Neural crest cell (in vitro differentiated cells): ENCODE measurements at regions not wholly inside any gene's neighbourhood (a gene's known extent, or its start where the extent isn't known, plus 50 kb on each side); places are given as distances from the start of the nearest gene placed in this dataset.
"Not testable (repeated sequence)": the region's sequence is repeated elsewhere in the genome, so short reads cannot be mapped to it uniquely, and the experiment has no call there.

Experiments used
- DNase-seq: peaks from one replicate; pipeline ENCODE4 v3.0.0; 2021; ENCODE audit warnings: low read depth, mixed read lengths, low spot score
- H3K27ac Mint-ChIP-seq: one replicate; pipeline ENCODE4 v1.8.0; 2021; ENCODE audit warnings: mild to moderate bottlenecking, mixed read lengths; ENCODE audit not compliant: unreplicated experiment
- H3K27me3 Mint-ChIP-seq: 2 replicates; pipeline ENCODE4 v1.8.0; 2021; ENCODE audit warnings: low read depth, mild to moderate bottlenecking, mixed read lengths
- H3K36me3 Mint-ChIP-seq: 2 replicates; pipeline ENCODE4 v1.8.0; 2021; ENCODE audit warnings: low read depth, mild to moderate bottlenecking, mixed read lengths
- H3K4me1 Mint-ChIP-seq: 2 replicates; pipeline ENCODE4 v1.8.0; 2021; ENCODE audit warnings: mixed read lengths
- H3K4me3 Mint-ChIP-seq: one replicate; pipeline ENCODE4 v1.8.0; 2021; ENCODE audit warnings: mild to moderate bottlenecking, mixed read lengths
- H3K9me3 Mint-ChIP-seq: 2 replicates; pipeline ENCODE4 v1.8.0; 2021; ENCODE audit warnings: mixed read lengths
- TF ChIP-seq, protein P1 (sequence below): fragments of 200-600 bp; sonication (generic); conservative IDR thresholded peaks from 2 replicates; pipeline ENCODE4 v1.5.0; 2021; ENCODE audit warnings: antibody characterized with exemption, mild to moderate bottlenecking

DNA sequence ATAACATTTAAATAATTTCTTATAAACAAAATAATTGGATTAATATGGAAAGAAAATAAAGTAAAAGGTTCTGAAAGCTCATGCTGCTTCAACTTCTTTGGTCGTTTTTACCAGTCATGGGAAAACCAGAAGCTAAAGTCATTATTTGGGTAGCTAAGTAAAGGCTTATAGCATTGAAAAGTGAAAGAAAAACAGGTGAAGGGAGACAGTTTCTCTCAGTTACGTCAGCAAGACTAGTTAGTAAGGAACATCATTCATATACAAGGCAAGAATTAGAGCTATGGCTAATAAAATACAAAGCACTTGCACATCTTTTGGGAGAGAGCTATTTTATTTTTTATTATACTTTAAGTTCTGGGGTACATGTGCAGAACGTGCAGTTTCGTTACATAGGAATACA, 170.3 kb upstream of the SYT10 start:
- TF ChIP-seq, protein P1, sequence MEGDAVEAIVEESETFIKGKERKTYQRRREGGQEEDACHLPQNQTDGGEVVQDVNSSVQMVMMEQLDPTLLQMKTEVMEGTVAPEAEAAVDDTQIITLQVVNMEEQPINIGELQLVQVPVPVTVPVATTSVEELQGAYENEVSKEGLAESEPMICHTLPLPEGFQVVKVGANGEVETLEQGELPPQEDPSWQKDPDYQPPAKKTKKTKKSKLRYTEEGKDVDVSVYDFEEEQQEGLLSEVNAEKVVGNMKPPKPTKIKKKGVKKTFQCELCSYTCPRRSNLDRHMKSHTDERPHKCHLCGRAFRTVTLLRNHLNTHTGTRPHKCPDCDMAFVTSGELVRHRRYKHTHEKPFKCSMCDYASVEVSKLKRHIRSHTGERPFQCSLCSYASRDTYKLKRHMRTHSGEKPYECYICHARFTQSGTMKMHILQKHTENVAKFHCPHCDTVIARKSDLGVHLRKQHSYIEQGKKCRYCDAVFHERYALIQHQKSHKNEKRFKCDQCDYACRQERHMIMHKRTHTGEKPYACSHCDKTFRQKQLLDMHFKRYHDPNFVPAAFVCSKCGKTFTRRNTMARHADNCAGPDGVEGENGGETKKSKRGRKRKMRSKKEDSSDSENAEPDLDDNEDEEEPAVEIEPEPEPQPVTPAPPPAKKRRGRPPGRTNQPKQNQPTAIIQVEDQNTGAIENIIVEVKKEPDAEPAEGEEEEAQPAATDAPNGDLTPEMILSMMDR, result no peak
- no peak for DNase-seq
- no peaks in the 10 kb centered on the region for H3K4me1 Mint-ChIP-seq
- no peak overlapping the region for H3K27ac Mint-ChIP-seq
- no peak overlapping the region for H3K4me3 Mint-ChIP-seq
- no peaks in the 10 kb centered on the region for H3K36me3 Mint-ChIP-seq
- H3K9me3 Mint-ChIP-seq, result no peaks in the 10 kb centered on the region
- H3K27me3 Mint-ChIP-seq, result no peaks in the 10 kb centered on the region

DNA sequence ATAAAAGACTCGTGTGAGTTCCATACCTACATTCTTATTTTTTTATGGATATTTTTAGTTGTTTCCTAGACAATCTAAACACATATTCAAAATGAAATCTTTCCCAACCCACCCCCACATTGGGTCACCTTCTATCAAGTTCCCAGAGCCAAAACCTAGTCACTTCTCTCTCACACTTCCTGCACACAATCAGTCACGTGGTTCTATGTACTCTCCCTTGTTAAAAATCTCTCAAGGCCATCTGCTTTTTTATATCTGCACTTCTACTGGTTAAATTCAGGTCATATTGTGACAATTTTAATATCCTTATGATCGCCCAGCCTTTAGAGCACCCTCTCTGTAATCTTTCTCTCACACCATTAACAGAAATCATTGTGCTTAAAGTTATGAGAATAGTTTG, 175.0 kb upstream of the SYT10 start:
- H3K4me1 Mint-ChIP-seq, result no peaks in the 10 kb centered on the region
- H3K27me3 Mint-ChIP-seq, result no peaks in the 10 kb centered on the region
- H3K9me3 Mint-ChIP-seq, result peaks cover 5% of the 10 kb centered on the region
- no peak overlapping the region for H3K27ac Mint-ChIP-seq
- H3K4me3 Mint-ChIP-seq, result no peak overlapping the region
- TF ChIP-seq, protein P1, result no peak
- H3K36me3 Mint-ChIP-seq, result peaks cover 3% of the 10 kb centered on the region
- DNase-seq, result no peak

DNA sequence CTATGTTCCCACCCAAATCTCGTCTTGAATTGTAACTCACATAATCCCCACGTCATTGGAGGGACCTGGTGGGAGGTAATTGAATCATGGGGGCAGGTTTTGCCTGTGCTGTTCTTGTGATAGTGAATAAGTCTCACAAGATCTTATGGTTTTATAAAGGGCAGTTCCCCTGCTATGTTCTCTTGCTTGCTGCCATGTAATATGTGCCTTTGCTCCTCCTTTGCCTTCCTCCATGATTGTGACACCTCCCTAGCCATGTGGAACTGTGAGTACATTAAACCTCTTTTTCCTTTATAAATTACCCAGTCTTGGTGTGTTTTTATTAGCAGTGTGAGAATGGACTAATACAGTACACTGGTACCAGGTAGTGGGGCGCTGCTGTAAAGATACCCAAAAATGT, 177.6 kb upstream of the SYT10 start:
- Mint-ChIP-seq H3K27ac (no peak overlapping the region), H3K36me3 (peaks cover 3% of the 10 kb centered on the region), H3K4me1 (no peaks in the 10 kb centered on the region), H3K4me3 (no peak overlapping the region), H3K27me3 (no peaks in the 10 kb centered on the region), H3K9me3 (peaks cover 6% of the 10 kb centered on the region)
- TF ChIP-seq, protein P1, result no peak
- no peak for DNase-seq

DNA sequence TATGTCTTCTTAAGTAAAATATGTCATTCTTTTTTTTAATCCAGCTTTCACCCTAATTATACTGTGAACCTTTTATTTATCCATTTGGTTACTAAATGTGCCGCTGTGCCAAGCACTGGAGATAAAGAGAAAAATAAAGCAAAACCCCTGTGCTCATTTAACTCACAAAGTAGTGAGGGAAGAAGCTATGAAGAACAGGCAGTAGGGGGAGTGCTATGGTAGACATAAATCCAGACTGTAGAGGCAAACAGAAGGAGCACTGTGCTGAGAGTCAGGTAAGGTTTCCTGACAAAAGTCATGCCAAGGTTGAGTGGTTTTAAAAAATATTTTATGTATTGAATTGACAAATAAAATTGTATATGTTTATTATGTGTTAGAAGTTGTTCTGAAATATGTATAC, 188.5 kb upstream of the SYT10 start:
- Mint-ChIP-seq H3K27ac (no peak overlapping the region), H3K9me3 (no peaks in the 10 kb centered on the region)

DNA sequence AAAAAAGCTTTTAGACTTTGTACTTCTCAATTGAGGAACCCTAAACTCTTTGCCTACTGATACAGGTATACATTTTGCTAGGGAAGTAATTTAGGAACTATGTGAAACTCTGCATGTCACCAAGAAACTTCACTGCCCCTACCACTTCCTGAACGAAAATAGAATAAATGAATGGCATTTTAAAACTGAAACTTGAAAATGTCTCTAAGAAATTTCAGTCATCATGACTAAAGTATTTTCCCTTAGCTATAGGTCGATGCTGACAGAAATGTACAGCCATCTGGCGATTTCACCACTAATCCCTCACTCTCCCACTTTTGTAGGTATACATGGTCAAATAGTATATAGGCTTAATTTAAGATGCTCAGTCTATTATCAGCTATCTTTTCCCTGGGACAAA, 194.9 kb upstream of the SYT10 start:
- H3K4me3 Mint-ChIP-seq, result no peak overlapping the region
- TF ChIP-seq, protein P1, result no peak
- peaks cover 4% of the 10 kb centered on the region for H3K9me3 Mint-ChIP-seq
- H3K36me3 Mint-ChIP-seq, result no peaks in the 10 kb centered on the region
- H3K27ac Mint-ChIP-seq, result no peak overlapping the region
- peaks cover 5% of the 10 kb centered on the region for H3K27me3 Mint-ChIP-seq
- H3K4me1 Mint-ChIP-seq, result no peaks in the 10 kb centered on the region
- no peak for DNase-seq

More for the DNA sequence above, 188.5 kb upstream of the SYT10 start:
- Mint-ChIP-seq H3K27me3 (no peaks in the 10 kb centered on the region), H3K4me1 (no peaks in the 10 kb centered on the region), H3K36me3 (no peaks in the 10 kb centered on the region), H3K4me3 (no peak overlapping the region)
- TF ChIP-seq, protein P1, result no peak
- no peak for DNase-seq

DNA sequence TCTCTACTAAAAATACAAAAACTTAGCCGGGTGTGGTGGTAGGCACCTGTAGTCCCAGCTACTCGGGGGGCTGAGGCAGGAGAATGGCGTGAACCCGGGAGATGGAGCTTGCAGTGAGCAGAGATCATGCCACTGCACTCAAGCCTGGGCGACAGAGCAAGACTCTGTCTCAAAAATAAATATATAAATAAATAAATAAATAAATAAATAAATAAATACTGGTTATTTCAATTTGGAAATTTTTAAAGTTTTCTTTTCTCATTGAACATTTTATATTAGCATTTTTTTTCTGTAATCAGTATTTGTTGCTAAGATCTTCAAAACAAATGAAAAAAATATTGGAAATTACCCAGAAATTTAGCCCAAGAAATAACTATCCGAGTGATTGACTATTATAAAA, 197.3 kb upstream of the SYT10 start:
- H3K27ac Mint-ChIP-seq, H3K27me3 Mint-ChIP-seq, H3K36me3 Mint-ChIP-seq, H3K4me3 Mint-ChIP-seq, H3K9me3 Mint-ChIP-seq, H3K4me1 Mint-ChIP-seq, DNase-seq: not testable (repeated sequence)
